ENCODE measurements at regions not wholly inside any gene's neighbourhood (a gene's known extent, or its start where the extent isn't known, plus 50 kb on each side); places are given as distances from the start of the nearest gene placed in this dataset.

- DNase-seq, result no peak
Measured at GRCh38 chr9:106621313-106622163, 241.4 kb upstream of the ZNF462 start.

GRCh38 chr9:106622164-106622487 lies 240.8 kb upstream of the ZNF462 start:
- no peak for DNase-seq

- no peak for DNase-seq
Measured at GRCh38 chr9:106623558-106623957, 239.4 kb upstream of the ZNF462 start.

- no peak for DNase-seq
Measured at GRCh38 chr9:106625259-106625789, 237.6 kb upstream of the ZNF462 start.

- no peak for DNase-seq
Measured at GRCh38 chr9:106626936-106627335, 236.0 kb upstream of the ZNF462 start.

GRCh38 chr9:106632621-106633020 lies 230.3 kb upstream of the ZNF462 start:
- DNase-seq, result no peak

GRCh38 chr9:106634183-106634582 lies 228.8 kb upstream of the ZNF462 start:
- no peak for DNase-seq

- no peak for DNase-seq
Measured at GRCh38 chr9:106634641-106635040, 228.3 kb upstream of the ZNF462 start.

GRCh38 chr9:106637486-106637885 lies 225.5 kb upstream of the ZNF462 start:
- DNase-seq, result peak; percentile 55

GRCh38 chr9:106639873-106640568 lies 222.9 kb upstream of the ZNF462 start:
- no peak for DNase-seq

- no peak for DNase-seq
Measured at GRCh38 chr9:106643211-106643930, 219.6 kb upstream of the ZNF462 start.

GRCh38 chr9:106644661-106645060 lies 218.3 kb upstream of the ZNF462 start:
- DNase-seq, result no peak

- DNase-seq, result no peak
Measured at GRCh38 chr9:106648799-106649198, 214.2 kb upstream of the ZNF462 start.

GRCh38 chr9:106649664-106650063 lies 213.3 kb upstream of the ZNF462 start:
- DNase-seq, result no peak

- DNase-seq, result no peak
Measured at GRCh38 chr9:106653213-106653612, 209.8 kb upstream of the ZNF462 start.

- no peak for DNase-seq
Measured at GRCh38 chr9:106655966-106656365, 207.0 kb upstream of the ZNF462 start.

- DNase-seq, result no peak
Measured at GRCh38 chr9:106657926-106658325, 205.0 kb upstream of the ZNF462 start.

GRCh38 chr9:106668534-106668933 lies 194.4 kb upstream of the ZNF462 start:
- no peak for DNase-seq

- DNase-seq, result no peak
Measured at GRCh38 chr9:106669835-106670234, 193.1 kb upstream of the ZNF462 start.

GRCh38 chr9:106670418-106670817 lies 192.5 kb upstream of the ZNF462 start:
- DNase-seq, result no peak

GRCh38 chr9:106675780-106676179 lies 187.2 kb upstream of the ZNF462 start:
- DNase-seq, result no peak

- DNase-seq, result no peak
Measured at GRCh38 chr9:106677374-106677773, 185.6 kb upstream of the ZNF462 start.

- no peak for DNase-seq
Measured at GRCh38 chr9:106677830-106678229, 185.1 kb upstream of the ZNF462 start.
